Activated CD8-positive, alpha-beta T cell treated with anti-CD3 and anti-CD28 coated beads for 36 hours (primary cell): ENCODE measurements at regions not wholly inside any gene's neighbourhood (a gene's known extent, or its start where the extent isn't known, plus 50 kb on each side); places are given as distances from the start of the nearest gene placed in this dataset.

Source experiments
- ATAC-seq: fragments of 200-7000 bp; cut with Tn5 transposase; one replicate; pipeline ENCODE4 v1.10.0; 2021; ENCODE audit warnings: mild to moderate bottlenecking, moderate library complexity
- CTCF ChIA-PET: fragments of 350-600 bp; sonication (Branson Sonifier 250); formaldehyde crosslinking; loops from one replicate; lab custom pipeline; 2021; ENCODE audit warnings: antibody characterized with exemption; lab: Charles Lee
- POLR2A ChIA-PET: fragments of 350-600 bp; sonication (Branson Sonifier 250); formaldehyde crosslinking; loops from one replicate; lab custom pipeline; 2021; ENCODE audit warnings: antibody characterized with exemption; lab: Charles Lee
- DNase-seq: peaks from one replicate; pipeline ENCODE4 v3.0.0-alpha.2; 2020
- H3K27ac Mint-ChIP-seq: one replicate; pipeline ENCODE4 v1.8.0; 2021; ENCODE audit warnings: mild to moderate bottlenecking, mixed read lengths
- H3K27me3 Mint-ChIP-seq: one replicate; pipeline ENCODE4 v1.8.0; 2021; ENCODE audit warnings: mixed read lengths
- H3K36me3 Mint-ChIP-seq: one replicate; pipeline ENCODE4 v1.8.0; 2021; ENCODE audit warnings: low read depth, mixed read lengths
- H3K4me1 Mint-ChIP-seq: one replicate; pipeline ENCODE4 v1.8.0; 2021; ENCODE audit warnings: low read depth, mixed read lengths
- H3K4me3 Mint-ChIP-seq: one replicate; pipeline ENCODE4 v1.8.0; 2021; ENCODE audit warnings: mild to moderate bottlenecking, moderate library complexity, mixed read lengths
- H3K9me3 Mint-ChIP-seq: one replicate; pipeline ENCODE4 v1.8.0; 2021; ENCODE audit warnings: mixed read lengths
- intact Hi-C: fragments of 100-400 bp; cut with micrococcal nuclease; formaldehyde crosslinking; loops from one replicate; pipeline ENCODE4 v1.10.0; 2022
- TF ChIP-seq, protein P1 (sequence below): fragments of 200-600 bp; IDR thresholded peaks from one replicate; pipeline ENCODE4 v1.8.0; 2022; ENCODE audit warnings: antibody characterized with exemption, mild to moderate bottlenecking

DNA sequence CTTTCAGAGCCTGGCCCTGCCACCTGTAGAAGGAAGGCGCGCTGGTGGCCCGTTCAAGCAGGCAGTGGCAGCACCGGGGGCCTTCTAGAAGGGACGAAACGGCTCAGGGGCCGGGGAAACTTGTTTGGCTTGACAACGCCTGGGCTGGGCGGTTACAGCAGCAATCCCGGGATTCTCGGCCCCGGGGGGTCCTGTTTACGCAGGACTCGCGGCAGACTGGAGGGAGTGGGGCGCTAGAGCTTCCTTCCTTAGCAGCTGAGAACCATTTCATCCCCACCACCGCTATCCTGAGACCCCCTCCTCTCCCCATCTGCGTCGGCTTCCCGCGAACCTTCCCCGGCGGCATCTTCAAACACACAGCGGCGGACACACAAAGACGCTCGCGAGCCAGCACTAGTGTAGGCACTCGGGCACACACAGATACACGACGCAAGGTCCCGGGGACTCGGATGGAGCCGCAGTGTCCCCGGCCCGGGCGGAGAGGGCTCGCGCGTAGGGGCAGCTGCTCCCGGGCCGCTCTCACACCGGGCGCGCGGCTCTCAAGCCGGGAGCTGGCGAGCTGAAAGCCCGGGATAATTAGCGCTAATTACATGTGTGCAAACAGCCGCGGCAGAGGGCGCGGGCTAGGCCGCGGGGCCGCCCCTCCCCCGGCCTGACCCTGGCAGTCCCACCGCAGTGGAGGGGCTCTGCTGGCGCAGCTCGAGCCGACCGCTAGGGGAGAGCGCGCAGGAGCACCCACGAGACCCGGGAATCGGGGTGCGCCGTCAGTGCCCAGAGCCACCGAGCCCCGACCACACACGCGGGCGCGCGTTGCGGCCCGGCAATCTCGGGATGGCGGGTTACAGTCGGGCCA is 271.4 kb downstream of the FOXD2 start:
- no peaks in the 10 kb centered on the region for H3K9me3 Mint-ChIP-seq
- H3K36me3 Mint-ChIP-seq = no peaks in the 10 kb centered on the region
- no peak overlapping the region for H3K27ac Mint-ChIP-seq
- ChIA-PET POLR2A (interaction anchor here (0.8 kb wide), 1 partner anchor 277 kb away, joined by 3 read pairs; no protein-coding TSS in a partner anchor), CTCF (interaction anchor here (0.7 to 11.2 kb wide), 8 partner anchors 10 to 391 kb away, joined by 3 to 125 read pairs (median 8); partner anchors contain the start of gene FOXD2)
- DNase-seq = peak; percentile 20
- TF ChIP-seq, protein P1, sequence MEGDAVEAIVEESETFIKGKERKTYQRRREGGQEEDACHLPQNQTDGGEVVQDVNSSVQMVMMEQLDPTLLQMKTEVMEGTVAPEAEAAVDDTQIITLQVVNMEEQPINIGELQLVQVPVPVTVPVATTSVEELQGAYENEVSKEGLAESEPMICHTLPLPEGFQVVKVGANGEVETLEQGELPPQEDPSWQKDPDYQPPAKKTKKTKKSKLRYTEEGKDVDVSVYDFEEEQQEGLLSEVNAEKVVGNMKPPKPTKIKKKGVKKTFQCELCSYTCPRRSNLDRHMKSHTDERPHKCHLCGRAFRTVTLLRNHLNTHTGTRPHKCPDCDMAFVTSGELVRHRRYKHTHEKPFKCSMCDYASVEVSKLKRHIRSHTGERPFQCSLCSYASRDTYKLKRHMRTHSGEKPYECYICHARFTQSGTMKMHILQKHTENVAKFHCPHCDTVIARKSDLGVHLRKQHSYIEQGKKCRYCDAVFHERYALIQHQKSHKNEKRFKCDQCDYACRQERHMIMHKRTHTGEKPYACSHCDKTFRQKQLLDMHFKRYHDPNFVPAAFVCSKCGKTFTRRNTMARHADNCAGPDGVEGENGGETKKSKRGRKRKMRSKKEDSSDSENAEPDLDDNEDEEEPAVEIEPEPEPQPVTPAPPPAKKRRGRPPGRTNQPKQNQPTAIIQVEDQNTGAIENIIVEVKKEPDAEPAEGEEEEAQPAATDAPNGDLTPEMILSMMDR = no peak
- peaks cover 10% of the 10 kb centered on the region for H3K4me1 Mint-ChIP-seq
- intact Hi-C loops = no loop called here
- H3K27me3 Mint-ChIP-seq = peaks cover 56% of the 10 kb centered on the region
- H3K4me3 Mint-ChIP-seq = no peak overlapping the region
- ATAC-seq = no peak

DNA sequence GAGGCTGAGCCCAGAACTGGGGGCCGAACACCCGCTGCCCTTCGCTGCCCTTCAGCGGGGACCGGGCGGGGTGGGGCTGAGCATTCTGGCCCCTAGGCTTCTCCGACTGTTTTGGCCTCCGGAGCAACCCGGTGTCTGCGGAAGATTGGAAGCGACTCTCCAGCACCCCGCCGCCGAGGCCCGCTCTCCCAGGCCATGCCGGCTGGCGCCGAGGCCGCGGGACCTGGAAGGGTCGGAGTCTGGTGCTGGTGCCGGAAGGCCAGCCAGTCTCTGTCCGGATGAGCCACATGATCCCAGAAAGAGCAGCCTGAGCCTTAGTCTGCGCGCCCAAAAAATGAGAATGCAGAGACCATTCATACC is 272.0 kb downstream of the FOXD2 start:
- H3K27me3 Mint-ChIP-seq = peaks cover 58% of the 10 kb centered on the region
- no peak overlapping the region for H3K27ac Mint-ChIP-seq
- ATAC-seq (no peak), DNase-seq (no peak)
- intact Hi-C loops = loop anchor here (2.0 to 10.0 kb wide), 2 partner anchors 185 to 273 kb away; no protein-coding TSS in a partner anchor
- no peaks in the 10 kb centered on the region for H3K9me3 Mint-ChIP-seq
- TF ChIP-seq, protein P1 = no peak
- CTCF ChIA-PET = interaction anchor here (0.7 to 11.2 kb wide), 33 partner anchors 8 to 531 kb away, joined by 3 to 125 read pairs (median 4); partner anchors contain the start of gene FOXD2
- H3K4me3 Mint-ChIP-seq = no peak overlapping the region
- POLR2A ChIA-PET = interaction anchor here (1.2 kb wide), 1 partner anchor 272 kb away, joined by 3 read pairs; the partner anchor contains the start of gene FOXD2
- no peaks in the 10 kb centered on the region for H3K36me3 Mint-ChIP-seq
- peaks cover 10% of the 10 kb centered on the region for H3K4me1 Mint-ChIP-seq

DNA sequence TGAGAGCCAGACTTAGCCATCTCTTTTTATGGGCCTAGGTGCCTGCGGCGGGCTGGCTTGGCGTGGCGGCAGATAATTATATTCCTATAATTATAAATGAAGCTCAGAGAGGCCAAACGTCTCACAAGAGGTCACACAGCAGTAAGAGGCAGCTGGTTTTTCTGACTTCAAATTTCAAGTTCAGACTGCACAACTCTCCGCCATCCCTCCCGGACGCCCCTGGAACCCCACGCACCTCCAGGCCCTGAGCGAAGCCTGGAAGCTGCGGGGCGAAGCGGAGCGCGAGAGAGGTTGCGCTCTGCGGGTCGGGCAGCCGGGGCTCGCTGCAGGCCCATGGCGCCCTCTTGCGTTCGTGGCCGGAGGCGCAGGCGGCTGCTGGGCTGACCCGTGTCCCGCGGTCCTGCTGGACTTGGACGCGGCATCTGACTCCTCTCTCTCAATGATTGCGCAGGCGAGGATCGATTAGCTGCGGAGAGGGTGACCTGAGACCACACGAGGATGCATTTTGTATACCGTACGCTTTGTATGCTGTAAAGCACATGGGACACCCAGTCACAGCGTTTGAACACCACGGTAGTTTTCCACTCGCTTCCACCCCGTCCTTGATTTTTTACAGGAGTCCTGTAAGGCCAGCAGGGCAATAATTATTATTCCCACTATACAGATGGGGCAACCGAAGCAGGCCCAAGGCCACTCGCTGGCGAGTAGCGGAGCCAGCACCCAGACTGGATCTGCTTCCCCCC is 272.7 kb downstream of the FOXD2 start:
- TF ChIP-seq, protein P1 = peak; percentile 99
- no peaks in the 10 kb centered on the region for H3K9me3 Mint-ChIP-seq
- H3K27me3 Mint-ChIP-seq = peaks cover 60% of the 10 kb centered on the region
- POLR2A ChIA-PET = interaction anchor here (1.2 kb wide), 1 partner anchor 272 kb away, joined by 3 read pairs; the partner anchor contains the start of gene FOXD2
- DNase-seq = peak; percentile 75
- H3K27ac Mint-ChIP-seq = no peak overlapping the region
- H3K4me1 Mint-ChIP-seq = peaks cover 10% of the 10 kb centered on the region
- intact Hi-C loops = loop anchor here (2.0 to 10.0 kb wide), 2 partner anchors 186 to 274 kb away; no protein-coding TSS in a partner anchor
- CTCF ChIA-PET = interaction anchor here (0.7 to 11.2 kb wide), 34 partner anchors 9 to 531 kb away, joined by 3 to 125 read pairs (median 4); partner anchors contain the start of gene FOXD2
- H3K4me3 Mint-ChIP-seq = no peak overlapping the region
- ATAC-seq = peak; percentile 86
- no peaks in the 10 kb centered on the region for H3K36me3 Mint-ChIP-seq
